Spleen (tissue), 7 donors: ENCODE measurements at regions not wholly inside any gene's neighbourhood (a gene's known extent, or its start where the extent isn't known, plus 50 kb on each side); places are given as distances from the start of the nearest gene placed in this dataset.

Experiments
- CTCF ChIP-seq, 11 experiments: fragments of 200-600 bp in 7 of 11; fragments of 450-650 bp in 4 of 11; sonication (generic) in 4 of 11; IDR thresholded peaks in 8 of 11; conservative IDR thresholded peaks in 3 of 11; 1 replicate in 7 of 11; 2 replicates in 4 of 11; pipeline versions ENCODE4 v1.4.0 to v1.8.0; 2016 to 2021; ENCODE audit warnings: antibody characterized with exemption in 11 of 11, inconsistent platforms in 4 of 11, mild to moderate bottlenecking in 1 of 11
- POLR2AphosphoS5 ChIP-seq, 3 donors: sonication (generic); formaldehyde crosslinking; IDR thresholded peaks; one replicate each; pipeline ENCODE4 v1.5.1; 2017; ENCODE audit warnings: antibody characterized with exemption in 3 of 3
- donor health status: DM: no; HTN: no; CAD: no; lungs with moderate emphysema.
- donor health status: DM: no; HTN: no; CAD: no.
- donor health status: DM: no; HTN: no; CAD: no.

- TF ChIP-seq CTCF (IDR thresholded peaks at IDR 0.05 in 8 of 11, conservative IDR thresholded peaks at IDR 0.05 in 3 of 11) (no peak), POLR2AphosphoS5 (IDR thresholded peaks at IDR 0.05) (no peak)
Observed at GRCh38 chr2:49238604-49238960, 84.3 kb upstream of the FSHR start.
